Mononuclear cell (primary cell): ENCODE measurements at regions not wholly inside any gene's neighbourhood (a gene's known extent, or its start where the extent isn't known, plus 50 kb on each side); places are given as distances from the start of the nearest gene placed in this dataset.

Source experiments
- H3K27me3 ChIP-seq: 2 replicates; pipeline ENCODE4 v1.6.0; 2011; ENCODE audit warnings: low read length, control low read depth; ENCODE audit not compliant: insufficient read depth
- H3K4me1 ChIP-seq: 2 replicates; pipeline ENCODE4 v1.5.1; 2011; ENCODE audit warnings: mild to moderate bottlenecking, low read length, control low read depth; ENCODE audit not compliant: insufficient read depth
- H3K4me3 ChIP-seq: 2 replicates; pipeline ENCODE4 v1.5.1; 2011; ENCODE audit warnings: mild to moderate bottlenecking, low read length, moderate library complexity
- H3K9me3 ChIP-seq: 2 replicates; pipeline ENCODE4 v1.5.1; 2011; ENCODE audit warnings: low read depth, mild to moderate bottlenecking, control low read depth, low read length

- no peaks in the 10 kb centered on the region for H3K27me3 ChIP-seq
- H3K4me3 ChIP-seq: no peak overlapping the region
- H3K9me3 ChIP-seq: no peaks in the 10 kb centered on the region
- H3K4me1 ChIP-seq: no peaks in the 10 kb centered on the region
Observed at GRCh38 chr4:188887905-188888304, 748.7 kb downstream of the TRIML1 start.

GRCh38 chr4:188892837-188893236 is 753.6 kb downstream of the TRIML1 start:
- Histone ChIP-seq H3K4me3 (no peak overlapping the region), H3K9me3 (no peaks in the 10 kb centered on the region), H3K27me3 (no peaks in the 10 kb centered on the region), H3K4me1 (no peaks in the 10 kb centered on the region)

- Histone ChIP-seq H3K27me3 (no peaks in the 10 kb centered on the region), H3K4me1 (no peaks in the 10 kb centered on the region), H3K9me3 (no peaks in the 10 kb centered on the region), H3K4me3 (no peak overlapping the region)
Observed at GRCh38 chr4:188903986-188904385, 764.7 kb downstream of the TRIML1 start.

GRCh38 chr4:188904617-188905016 is 765.4 kb downstream of the TRIML1 start:
- H3K9me3 ChIP-seq: no peaks in the 10 kb centered on the region
- H3K27me3 ChIP-seq: no peaks in the 10 kb centered on the region
- H3K4me1 ChIP-seq: no peaks in the 10 kb centered on the region
- no peak overlapping the region for H3K4me3 ChIP-seq

GRCh38 chr4:188905248-188905647 is 766.0 kb downstream of the TRIML1 start:
- H3K27me3 ChIP-seq: no peaks in the 10 kb centered on the region
- H3K9me3 ChIP-seq: no peaks in the 10 kb centered on the region
- no peak overlapping the region for H3K4me3 ChIP-seq
- H3K4me1 ChIP-seq: no peaks in the 10 kb centered on the region

- H3K4me3 ChIP-seq: no peak overlapping the region
- no peaks in the 10 kb centered on the region for H3K9me3 ChIP-seq
- no peaks in the 10 kb centered on the region for H3K4me1 ChIP-seq
- no peaks in the 10 kb centered on the region for H3K27me3 ChIP-seq
Observed at GRCh38 chr4:188911199-188911598, 772.0 kb downstream of the TRIML1 start.

- Histone ChIP-seq H3K9me3 (no peaks in the 10 kb centered on the region), H3K4me3 (no peak overlapping the region), H3K4me1 (no peaks in the 10 kb centered on the region), H3K27me3 (no peaks in the 10 kb centered on the region)
Observed at GRCh38 chr4:188911707-188912106, 772.5 kb downstream of the TRIML1 start.

GRCh38 chr4:188915175-188915574 is 775.9 kb downstream of the TRIML1 start:
- Histone ChIP-seq H3K4me1 (no peaks in the 10 kb centered on the region), H3K27me3 (no peaks in the 10 kb centered on the region), H3K9me3 (no peaks in the 10 kb centered on the region), H3K4me3 (no peak overlapping the region)

GRCh38 chr4:188918787-188919186 is 779.5 kb downstream of the TRIML1 start:
- Histone ChIP-seq H3K4me3 (no peak overlapping the region), H3K4me1 (no peaks in the 10 kb centered on the region), H3K9me3 (no peaks in the 10 kb centered on the region), H3K27me3 (no peaks in the 10 kb centered on the region)

GRCh38 chr4:188930822-188931221 is 791.6 kb downstream of the TRIML1 start:
- Histone ChIP-seq H3K4me1 (no peaks in the 10 kb centered on the region), H3K27me3 (no peaks in the 10 kb centered on the region), H3K4me3 (no peak overlapping the region), H3K9me3 (no peaks in the 10 kb centered on the region)

GRCh38 chr4:188934320-188934962 is 795.2 kb downstream of the TRIML1 start:
- no peaks in the 10 kb centered on the region for H3K27me3 ChIP-seq
- no peaks in the 10 kb centered on the region for H3K9me3 ChIP-seq
- no peak overlapping the region for H3K4me3 ChIP-seq
- no peaks in the 10 kb centered on the region for H3K4me1 ChIP-seq

- peaks cover 4% of the 10 kb centered on the region for H3K9me3 ChIP-seq
- no peaks in the 10 kb centered on the region for H3K27me3 ChIP-seq
- no peaks in the 10 kb centered on the region for H3K4me1 ChIP-seq
- no peak overlapping the region for H3K4me3 ChIP-seq
Observed at GRCh38 chr4:188941524-188942119, 802.4 kb downstream of the TRIML1 start.

GRCh38 chr4:188942606-188943005 is 803.4 kb downstream of the TRIML1 start:
- Histone ChIP-seq H3K9me3 (peaks cover 4% of the 10 kb centered on the region), H3K4me1 (no peaks in the 10 kb centered on the region), H3K27me3 (no peaks in the 10 kb centered on the region), H3K4me3 (no peak overlapping the region)

GRCh38 chr4:188949596-188949995 is 810.4 kb downstream of the TRIML1 start:
- Histone ChIP-seq H3K4me1 (no peaks in the 10 kb centered on the region), H3K4me3 (no peak overlapping the region), H3K9me3 (no peaks in the 10 kb centered on the region), H3K27me3 (no peaks in the 10 kb centered on the region)

- Histone ChIP-seq H3K9me3 (peaks cover 4% of the 10 kb centered on the region), H3K4me1 (no peaks in the 10 kb centered on the region), H3K27me3 (no peaks in the 10 kb centered on the region), H3K4me3 (no peak overlapping the region)
Observed at GRCh38 chr4:188955066-188955465, 815.8 kb downstream of the TRIML1 start.

- H3K4me1 ChIP-seq: no peaks in the 10 kb centered on the region
- peaks cover 4% of the 10 kb centered on the region for H3K9me3 ChIP-seq
- no peak overlapping the region for H3K4me3 ChIP-seq
- no peaks in the 10 kb centered on the region for H3K27me3 ChIP-seq
Observed at GRCh38 chr4:188956566-188956965, 817.3 kb downstream of the TRIML1 start.
